Thyroid gland (tissue), 4 donors: ENCODE measurements at regions not wholly inside any gene's neighbourhood (a gene's known extent, or its start where the extent isn't known, plus 50 kb on each side); places are given as distances from the start of the nearest gene placed in this dataset.

Experiments
- DNase-seq, 2 donors: peaks; one replicate each; pipeline ENCODE4 v3.0.0-alpha.2; 2019
- H3K27ac ChIP-seq, 3 donors: fragments of 200-600 bp; sonication (generic); 1 replicate in 2 of 3; 2 replicates in 1 of 3; pipeline ENCODE4 v1.5.1; 2016 to 2019; ENCODE audit warnings: mild to moderate bottlenecking in 1 of 3, moderate library complexity in 1 of 3
- H3K27me3 ChIP-seq: fragments of 200-600 bp; sonication (generic); one replicate; pipeline ENCODE4 v1.5.1; 2019
- H3K36me3 ChIP-seq, 2 donors: fragments of 200-600 bp; sonication (generic); one replicate each; pipeline ENCODE4 v1.5.1; 2016 to 2019
- H3K4me1 ChIP-seq, 2 donors: fragments of 200-600 bp; sonication (generic); one replicate each; pipeline ENCODE4 v1.5.1; 2017 to 2019
- H3K4me3 ChIP-seq, 3 donors: fragments of 200-600 bp; sonication (generic); replicated peaks in 1 of 3; 1 replicate in 2 of 3; 2 replicates in 1 of 3; pipeline ENCODE4 v1.5.1; 2016; ENCODE audit warnings: mild to moderate bottlenecking in 1 of 3
- H3K9me3 ChIP-seq: fragments of 200-600 bp; sonication (generic); one replicate; pipeline ENCODE4 v1.5.1; 2017
- CTCF ChIP-seq, 6 experiments: fragments of 200-600 bp in 3 of 6; fragments of 450-650 bp in 3 of 6; sonication (generic) in 3 of 6; IDR thresholded peaks; one replicate each; pipeline ENCODE4 v1.5.1; 2016 to 2019; ENCODE audit warnings: antibody characterized with exemption in 6 of 6, mild to moderate bottlenecking in 2 of 6, inconsistent platforms in 1 of 6, moderate library complexity in 1 of 6
- POLR2A ChIP-seq, 2 donors: fragments of 450-650 bp; IDR thresholded peaks; one replicate each; pipeline ENCODE4 v1.6.1; 2017; ENCODE audit warnings: antibody characterized with exemption in 2 of 2, mild to moderate bottlenecking in 2 of 2, moderate library complexity in 1 of 2
- WGBS, 2 donors: methylation state at CpG; one replicate each; pipeline ENCODE4 v1.1.5; 2017; 5-methylcytosine and 5-hydroxymethylcytosine counted together
- intact Hi-C: fragments of 100-400 bp; cut with DNase I; formaldehyde crosslinking; loops from one replicate; pipeline ENCODE4 v1.15.1; 2023

GRCh38 chr19:28258829-28259228 is 954.1 kb downstream of the UQCRFS1 start:
- no peak for DNase-seq
- Histone ChIP-seq H3K4me1 (no peaks in the 10 kb centered on the region), H3K4me3 (no peak overlapping the region), H3K27me3 (no peaks in the 10 kb centered on the region), H3K27ac (no peak overlapping the region), H3K36me3 (no peaks in the 10 kb centered on the region), H3K9me3 (no peaks in the 10 kb centered on the region)
- intact Hi-C loops: no loop called here
- TF ChIP-seq CTCF (IDR thresholded peaks at IDR 0.05) (no peak), POLR2A (IDR thresholded peaks at IDR 0.05) (no peak)
- 58 to 59% methylated on average over 3 of the region's 3 CpGs for WGBS, 2 donors

- no peaks in the 10 kb centered on the region for H3K9me3 ChIP-seq
- intact Hi-C loops: no loop called here
- no peak overlapping the region for H3K4me3 ChIP-seq
- H3K4me1 ChIP-seq: no peaks in the 10 kb centered on the region
- no peaks in the 10 kb centered on the region for H3K36me3 ChIP-seq
- no peak for TF ChIP-seq POLR2A (IDR thresholded peaks at IDR 0.05)
- TF ChIP-seq CTCF (IDR thresholded peaks at IDR 0.05): no peak
- DNase-seq: no peak
- WGBS, 2 donors: 42 to 47% methylated on average over 1 of the region's 1 CpG
- no peaks in the 10 kb centered on the region for H3K27me3 ChIP-seq
- no peak overlapping the region for H3K27ac ChIP-seq
Measured at GRCh38 chr19:28257396-28257795, 955.6 kb downstream of the UQCRFS1 start.

DNA sequence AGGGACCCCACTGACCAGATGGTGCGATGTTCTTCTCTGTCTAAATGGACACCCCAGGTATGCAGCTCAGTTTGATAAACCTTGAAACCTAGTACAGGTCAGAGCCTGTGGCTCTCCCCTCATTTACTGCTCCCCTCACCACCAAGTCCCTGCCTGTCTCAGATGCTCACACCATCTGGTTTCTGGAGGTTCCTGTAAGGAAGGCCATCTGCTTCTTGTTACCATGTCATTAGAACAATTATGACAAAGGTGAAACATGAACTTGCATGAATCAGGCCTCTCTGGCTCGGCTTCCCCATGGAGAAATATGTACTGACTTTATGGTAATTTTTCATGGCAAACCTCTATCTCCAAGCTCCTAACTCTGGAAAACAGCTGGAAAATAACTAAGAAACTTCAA is 965.7 kb downstream of the UQCRFS1 start:
- TF ChIP-seq CTCF (IDR thresholded peaks at IDR 0.05) (no peak), POLR2A (IDR thresholded peaks at IDR 0.05) (no peak)
- H3K36me3 ChIP-seq: no peaks in the 10 kb centered on the region
- intact Hi-C loops: no loop called here

GRCh38 chr19:28245937-28246336 is 967.0 kb downstream of the UQCRFS1 start:
- DNase-seq: no peak
- no peaks in the 10 kb centered on the region for H3K4me1 ChIP-seq
- intact Hi-C loops: no loop called here
- no peaks in the 10 kb centered on the region for H3K36me3 ChIP-seq
- H3K27me3 ChIP-seq: no peaks in the 10 kb centered on the region
- no peak overlapping the region for H3K27ac ChIP-seq
- TF ChIP-seq CTCF (IDR thresholded peaks at IDR 0.05) (no peak), POLR2A (IDR thresholded peaks at IDR 0.05) (no peak)
- 63 to 80% methylated on average over 3 of the region's 3 CpGs for WGBS, 2 donors
- no peaks in the 10 kb centered on the region for H3K9me3 ChIP-seq
- no peak overlapping the region for H3K4me3 ChIP-seq

More for the DNA sequence above, 965.7 kb downstream of the UQCRFS1 start:
- no peak for DNase-seq
- H3K27me3 ChIP-seq: no peaks in the 10 kb centered on the region
- no peak overlapping the region for H3K27ac ChIP-seq
- no peak overlapping the region for H3K4me3 ChIP-seq
- H3K4me1 ChIP-seq: no peaks in the 10 kb centered on the region
- no peaks in the 10 kb centered on the region for H3K9me3 ChIP-seq
- 74 to 85% methylated on average over 2 of the region's 2 CpGs for WGBS, 2 donors

DNA sequence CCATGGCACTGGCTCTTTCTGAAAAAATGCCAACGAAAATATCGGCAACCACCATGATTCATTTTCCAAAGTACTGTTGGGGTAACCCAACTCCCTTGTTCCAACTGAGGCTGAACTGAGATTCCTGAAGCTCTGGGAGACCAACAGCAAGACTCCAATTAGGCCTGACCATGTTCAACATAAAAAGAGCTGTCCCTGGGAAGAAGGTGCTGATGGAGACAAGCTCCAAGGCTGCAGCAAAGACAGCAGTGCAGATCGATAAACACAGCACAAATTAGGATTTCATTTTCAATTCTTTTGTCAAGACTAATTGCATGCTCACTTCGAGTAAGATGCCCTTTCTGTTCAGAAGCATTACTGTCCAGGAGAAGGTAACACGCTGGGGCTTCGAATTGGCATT is 968.0 kb downstream of the UQCRFS1 start:
- Histone ChIP-seq H3K4me1 (no peaks in the 10 kb centered on the region), H3K9me3 (no peaks in the 10 kb centered on the region), H3K36me3 (no peaks in the 10 kb centered on the region), H3K27me3 (no peaks in the 10 kb centered on the region), H3K4me3 (no peak overlapping the region), H3K27ac (no peak overlapping the region)
- WGBS, 2 donors: 85 to 90% methylated on average over 6 of the region's 6 CpGs
- TF ChIP-seq CTCF (IDR thresholded peaks at IDR 0.05): no peak
- intact Hi-C loops: no loop called here
- DNase-seq: no peak
